Fibroblast of lung (primary cell): ENCODE measurements at regions not wholly inside any gene's neighbourhood (a gene's known extent, or its start where the extent isn't known, plus 50 kb on each side); places are given as distances from the start of the nearest gene placed in this dataset.

Experiments used
- DNase-seq, 2 donors: peaks; one replicate each; pipeline versions ENCODE4 v3.0.0 to v3.0.0-alpha.2; 2010; ENCODE audit warnings: low read depth in 2 of 2
- H2AFZ ChIP-seq: 2 replicates; pipeline ENCODE4 v1.5.1; 2012; ENCODE audit warnings: low read length, control low read depth, inconsistent platforms
- H3K27ac ChIP-seq: 2 replicates; pipeline ENCODE4 v1.5.1; 2011; ENCODE audit warnings: low read length, control low read depth; ENCODE audit not compliant: insufficient read depth
- H3K27me3 ChIP-seq: 2 replicates; pipeline ENCODE4 v1.5.1; 2011; ENCODE audit warnings: mild to moderate bottlenecking, low read length; ENCODE audit not compliant: control insufficient read depth, insufficient read depth
- H3K36me3 ChIP-seq: 2 replicates; pipeline ENCODE4 v1.5.1; 2011; ENCODE audit warnings: low read length; ENCODE audit not compliant: control insufficient read depth, insufficient read depth
- H3K4me1 ChIP-seq: 2 replicates; pipeline ENCODE4 v1.5.1; 2011; ENCODE audit warnings: low read length; ENCODE audit not compliant: control insufficient read depth, insufficient read depth; ENCODE audit errors: extremely low read depth
- H3K4me2 ChIP-seq: 2 replicates; pipeline ENCODE4 v1.5.1; 2011; ENCODE audit warnings: low read length, control low read depth; ENCODE audit not compliant: insufficient read depth; ENCODE audit errors: extremely low read depth
- H3K4me3 ChIP-seq, 4 experiments: fragments of 200-600 bp in 1 of 4; sonication (generic) in 1 of 4; replicated peaks in 1 of 4; 2 replicates each; pipeline ENCODE4 v1.5.1; 2011 to 2016; ENCODE audit warnings: low read length in 4 of 4, low read depth in 3 of 4, mild to moderate bottlenecking in 3 of 4, control low read depth in 2 of 4, inconsistent platforms in 1 of 4, mixed read lengths in 1 of 4; ENCODE audit not compliant: insufficient read depth in 1 of 4; ENCODE audit errors: control extremely low read depth in 1 of 4
- H3K79me2 ChIP-seq: 2 replicates; pipeline ENCODE4 v1.5.1; 2012; ENCODE audit warnings: mild to moderate bottlenecking, low read length, inconsistent platforms; ENCODE audit not compliant: control insufficient read depth, insufficient read depth
- H3K9ac ChIP-seq: 2 replicates; pipeline ENCODE4 v1.5.1; 2011; ENCODE audit warnings: mild to moderate bottlenecking, low read length, control low read depth; ENCODE audit not compliant: insufficient read depth
- H3K9me3 ChIP-seq: 2 replicates; pipeline ENCODE4 v1.5.1; 2012; ENCODE audit warnings: low read depth, low read length; ENCODE audit not compliant: control insufficient read depth, insufficient read depth
- H4K20me1 ChIP-seq: 2 replicates; pipeline ENCODE4 v1.5.1; 2011; ENCODE audit warnings: low read length; ENCODE audit not compliant: control insufficient read depth, insufficient read depth; ENCODE audit errors: extremely low read depth
- EZH2 ChIP-seq: IDR thresholded peaks from 2 replicates; pipeline ENCODE4 v1.5.1; 2012; ENCODE audit warnings: low read length, control low read depth, mild to moderate bottlenecking; ENCODE audit errors: missing control alignments
- TF ChIP-seq, protein P1 (sequence below), 2 donors: IDR thresholded peaks in 1 of 2; conservative IDR thresholded peaks in 1 of 2; 1 replicate in 1 of 2; 2 replicates in 1 of 2; pipeline ENCODE4 v1.5.1; 2011 to 2012; ENCODE audit warnings: low read length in 2 of 2, control low read depth in 1 of 2, inconsistent platforms in 1 of 2, low read depth in 1 of 2, mild to moderate bottlenecking in 1 of 2

- H3K9ac ChIP-seq = no peak overlapping the region
Measured at GRCh38 chr6:168179702-168180382, 100.8 kb upstream of the FRMD1 start.

DNA sequence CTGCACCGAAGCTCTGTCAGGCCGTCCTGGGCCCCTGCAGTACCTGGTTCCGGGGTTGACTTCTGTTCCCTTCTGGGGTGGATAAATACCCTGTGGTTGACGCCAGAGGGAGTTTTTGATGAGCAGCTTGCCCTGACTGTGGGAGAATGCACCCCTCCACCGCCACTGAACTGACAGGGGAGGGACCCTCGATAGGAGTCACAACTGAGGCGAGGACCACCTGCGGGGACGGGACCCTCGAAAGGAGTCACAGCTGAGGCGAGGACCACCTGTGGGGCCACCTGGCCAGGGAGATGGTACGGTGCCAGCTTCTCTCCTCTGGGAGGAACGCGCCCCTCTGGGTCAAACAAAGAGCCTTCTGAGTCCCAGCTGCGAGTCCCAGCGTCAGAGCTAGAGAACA is 100.1 kb upstream of the FRMD1 start:
- Histone ChIP-seq H3K79me2 (no peaks in the 10 kb centered on the region), H2AFZ (no peak overlapping the region), H4K20me1 (no peaks in the 10 kb centered on the region), H3K27me3 (no peaks in the 10 kb centered on the region), H3K4me1 (no peaks in the 10 kb centered on the region), H3K27ac (no peak overlapping the region), H3K4me2 (no peak overlapping the region), H3K9me3 (no peaks in the 10 kb centered on the region), H3K4me3 (no peak overlapping the region), H3K36me3 (no peaks in the 10 kb centered on the region), H3K9ac (no peak overlapping the region)
- no peak for TF ChIP-seq EZH2
- TF ChIP-seq, protein P1, sequence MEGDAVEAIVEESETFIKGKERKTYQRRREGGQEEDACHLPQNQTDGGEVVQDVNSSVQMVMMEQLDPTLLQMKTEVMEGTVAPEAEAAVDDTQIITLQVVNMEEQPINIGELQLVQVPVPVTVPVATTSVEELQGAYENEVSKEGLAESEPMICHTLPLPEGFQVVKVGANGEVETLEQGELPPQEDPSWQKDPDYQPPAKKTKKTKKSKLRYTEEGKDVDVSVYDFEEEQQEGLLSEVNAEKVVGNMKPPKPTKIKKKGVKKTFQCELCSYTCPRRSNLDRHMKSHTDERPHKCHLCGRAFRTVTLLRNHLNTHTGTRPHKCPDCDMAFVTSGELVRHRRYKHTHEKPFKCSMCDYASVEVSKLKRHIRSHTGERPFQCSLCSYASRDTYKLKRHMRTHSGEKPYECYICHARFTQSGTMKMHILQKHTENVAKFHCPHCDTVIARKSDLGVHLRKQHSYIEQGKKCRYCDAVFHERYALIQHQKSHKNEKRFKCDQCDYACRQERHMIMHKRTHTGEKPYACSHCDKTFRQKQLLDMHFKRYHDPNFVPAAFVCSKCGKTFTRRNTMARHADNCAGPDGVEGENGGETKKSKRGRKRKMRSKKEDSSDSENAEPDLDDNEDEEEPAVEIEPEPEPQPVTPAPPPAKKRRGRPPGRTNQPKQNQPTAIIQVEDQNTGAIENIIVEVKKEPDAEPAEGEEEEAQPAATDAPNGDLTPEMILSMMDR (conservative IDR thresholded peaks at IDR 0.05 in 1 of 2, IDR thresholded peaks at IDR 0.05 in 1 of 2; ENCODE audit: low read depth in 1 of 2, low read length in 2 of 2) = no peak
- no peak for DNase-seq

More at GRCh38 chr6:168179702-168180382, 100.8 kb upstream of the FRMD1 start:
- Histone ChIP-seq H3K4me2 (no peak overlapping the region), H3K27ac (no peak overlapping the region), H3K27me3 (no peaks in the 10 kb centered on the region), H2AFZ (no peak overlapping the region), H3K4me3 (no peak overlapping the region), H3K4me1 (no peaks in the 10 kb centered on the region), H3K36me3 (no peaks in the 10 kb centered on the region), H3K9me3 (no peaks in the 10 kb centered on the region), H3K79me2 (no peaks in the 10 kb centered on the region), H4K20me1 (no peaks in the 10 kb centered on the region)
- no peak for DNase-seq
- TF ChIP-seq EZH2 = no peak
- TF ChIP-seq, protein P1 (conservative IDR thresholded peaks at IDR 0.05 in 1 of 2, IDR thresholded peaks at IDR 0.05 in 1 of 2; ENCODE audit: low read depth in 1 of 2, low read length in 2 of 2) = no peak

DNA sequence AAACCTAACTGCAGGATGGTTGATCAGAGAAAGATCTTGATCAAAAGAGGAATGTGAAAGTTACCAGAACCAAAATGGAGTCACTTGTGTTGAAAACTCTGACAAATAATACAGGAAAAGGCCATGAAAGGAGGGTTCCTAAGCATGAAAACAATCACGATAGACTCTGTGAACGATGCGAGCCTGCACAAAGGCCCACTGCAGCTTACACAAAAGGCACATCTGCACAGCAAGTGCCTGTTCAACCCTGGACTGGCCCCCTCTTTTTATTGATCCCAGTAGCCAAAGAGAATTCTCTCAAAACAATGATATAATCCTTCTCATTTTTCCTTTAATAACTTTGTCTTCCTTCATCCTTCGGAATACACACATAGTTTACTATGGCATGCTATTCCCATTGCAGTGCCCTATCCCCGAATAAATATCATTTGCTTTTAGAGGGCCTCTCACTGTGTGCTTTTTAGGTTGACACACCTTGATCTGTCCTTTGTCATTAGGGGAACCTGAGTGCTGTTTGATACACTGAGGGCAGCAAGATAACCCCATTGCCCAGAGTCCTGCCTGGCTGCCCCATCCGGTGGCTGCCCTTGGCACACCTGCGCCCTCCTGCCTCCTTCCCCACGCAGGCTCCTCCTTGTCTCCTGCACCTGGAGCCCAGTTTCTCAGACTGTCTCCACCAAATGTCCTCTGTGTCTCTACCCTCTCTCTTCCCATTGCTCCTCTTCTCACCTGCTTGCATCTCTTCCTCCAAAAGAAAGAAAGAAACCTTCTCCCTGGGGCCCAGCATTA is 98.3 kb upstream of the FRMD1 start:
- no peak for DNase-seq
- H3K4me2 ChIP-seq = no peak overlapping the region
- H3K27me3 ChIP-seq = no peaks in the 10 kb centered on the region
- no peak overlapping the region for H2AFZ ChIP-seq
- H3K4me1 ChIP-seq = no peaks in the 10 kb centered on the region
- H3K36me3 ChIP-seq = no peaks in the 10 kb centered on the region
- no peaks in the 10 kb centered on the region for H3K79me2 ChIP-seq
- no peak overlapping the region for H3K9ac ChIP-seq
- H3K4me3 ChIP-seq = no peak overlapping the region
- no peaks in the 10 kb centered on the region for H3K9me3 ChIP-seq
- H4K20me1 ChIP-seq = no peaks in the 10 kb centered on the region
- TF ChIP-seq, protein P1 (conservative IDR thresholded peaks at IDR 0.05 in 1 of 2, IDR thresholded peaks at IDR 0.05 in 1 of 2; ENCODE audit: low read depth in 1 of 2, low read length in 2 of 2) = no peak
- TF ChIP-seq EZH2 = no peak
- no peak overlapping the region for H3K27ac ChIP-seq
